ENCODE measurements at regions not wholly inside any gene's neighbourhood (a gene's known extent, or its start where the extent isn't known, plus 50 kb on each side); places are given as distances from the start of the nearest gene placed in this dataset.

GRCh38 chr2:133802409-133803039 lies 234.3 kb upstream of the NCKAP5 start:
- no peak for DNase-seq (ENCODE audit: low spot score in 2 of 2)
- H3K9me3 ChIP-seq = peaks cover 0 to 2% of the 10 kb centered on the region in 2 donors
- no peaks in the 10 kb centered on the region for H3K4me1 ChIP-seq
- no peak overlapping the region for H3K4me3 ChIP-seq
- intact Hi-C loops (cut with DNase I) = no loop called here
- TF ChIP-seq CTCF (IDR thresholded peaks at IDR 0.05) = no peak
- no peaks in the 10 kb centered on the region for H3K27me3 ChIP-seq
- H3K27ac ChIP-seq = no peak overlapping the region
- H3K36me3 ChIP-seq = no peaks in the 10 kb centered on the region

- Histone ChIP-seq H3K4me1 (no peaks in the 10 kb centered on the region), H3K27ac (no peak overlapping the region), H3K27me3 (no peaks in the 10 kb centered on the region), H3K9me3 (no peaks in the 10 kb centered on the region), H3K36me3 (no peaks in the 10 kb centered on the region), H3K4me3 (no peak overlapping the region)
- no peak for TF ChIP-seq CTCF (IDR thresholded peaks at IDR 0.05)
- intact Hi-C loops (cut with DNase I) = no loop called here
- DNase-seq (ENCODE audit: low spot score in 2 of 2) = no peak
These were observed 238.3 kb upstream of the NCKAP5 start for GRCh38 chr2:133806564-133806963.

- TF ChIP-seq CTCF (IDR thresholded peaks at IDR 0.05) = no peak
- Histone ChIP-seq H3K36me3 (no peaks in the 10 kb centered on the region), H3K4me3 (no peak overlapping the region), H3K27ac (no peak overlapping the region), H3K9me3 (no peaks in the 10 kb centered on the region), H3K4me1 (no peaks in the 10 kb centered on the region), H3K27me3 (no peaks in the 10 kb centered on the region)
- DNase-seq (ENCODE audit: low spot score in 2 of 2) = no peak
- intact Hi-C loops (cut with DNase I) = no loop called here
These were observed 241.2 kb upstream of the NCKAP5 start for GRCh38 chr2:133809485-133809884.

- TF ChIP-seq CTCF (IDR thresholded peaks at IDR 0.05) = no peak
- H3K4me3 ChIP-seq = no peak overlapping the region
- no peak overlapping the region for H3K27ac ChIP-seq
- DNase-seq (ENCODE audit: low spot score in 2 of 2) = no peak
- no peaks in the 10 kb centered on the region for H3K9me3 ChIP-seq
- H3K36me3 ChIP-seq = no peaks in the 10 kb centered on the region
- intact Hi-C loops (cut with DNase I) = no loop called here
- H3K27me3 ChIP-seq = no peaks in the 10 kb centered on the region
- no peaks in the 10 kb centered on the region for H3K4me1 ChIP-seq
These were observed 242.3 kb upstream of the NCKAP5 start for GRCh38 chr2:133810559-133810958.

- H3K36me3 ChIP-seq = no peaks in the 10 kb centered on the region
- no peaks in the 10 kb centered on the region for H3K27me3 ChIP-seq
- no peak overlapping the region for H3K27ac ChIP-seq
- no peak overlapping the region for H3K4me3 ChIP-seq
- no peaks in the 10 kb centered on the region for H3K4me1 ChIP-seq
- no peaks in the 10 kb centered on the region for H3K9me3 ChIP-seq
- intact Hi-C loops (cut with DNase I) = no loop called here
- DNase-seq (ENCODE audit: low spot score in 2 of 2) = no peak
- TF ChIP-seq CTCF (IDR thresholded peaks at IDR 0.05) = no peak
These were observed 243.3 kb upstream of the NCKAP5 start for GRCh38 chr2:133811409-133812125.
